NCI-H1694 treated with DMSO at 0.1 percent for 48 hours (cell line): ENCODE measurements at regions not wholly inside any gene's neighbourhood (a gene's known extent, or its start where the extent isn't known, plus 50 kb on each side); places are given as distances from the start of the nearest gene placed in this dataset.
"Not testable (repeated sequence)": the region's sequence is repeated elsewhere in the genome, so short reads cannot be mapped to it uniquely, and the experiment has no call there.

ENCODE experiments used
- DNase-seq: peaks from one replicate; lab custom pipeline; 2025; lab: John Stamatoyannopoulos, UW

DNA sequence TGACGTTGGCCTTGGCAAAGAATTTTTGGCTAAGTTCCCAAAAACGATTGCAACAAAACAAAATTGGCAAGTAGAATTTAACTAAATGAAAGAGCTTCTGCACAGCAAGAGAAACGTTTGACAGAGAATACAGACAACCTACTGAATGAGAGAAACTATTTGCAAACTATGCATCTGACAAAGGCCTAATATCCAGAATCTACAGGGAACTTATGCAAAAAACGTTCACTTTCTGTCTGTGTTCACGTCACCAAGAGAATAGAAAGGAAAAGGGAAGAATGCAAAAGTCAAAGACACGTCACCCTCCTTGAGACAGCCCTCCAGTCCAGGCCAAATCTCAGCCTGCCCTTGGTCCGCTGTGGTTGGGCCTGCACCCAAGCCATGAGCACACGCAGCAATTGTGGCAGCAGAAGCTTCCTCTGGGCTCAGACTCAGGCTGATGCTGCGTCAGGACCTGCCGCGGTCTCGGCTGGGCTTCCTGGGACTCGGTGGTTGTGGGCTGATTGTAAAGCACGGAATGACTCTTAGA, 106.6 kb upstream of the SAMD11 start:
- DNase-seq = not testable (repeated sequence)

GRCh38 chr1:817658-818617, 105.8 kb upstream of the SAMD11 start:
- not testable (repeated sequence) for DNase-seq

GRCh38 chr1:818618-819291, 105.0 kb upstream of the SAMD11 start:
- no peak for DNase-seq

DNA sequence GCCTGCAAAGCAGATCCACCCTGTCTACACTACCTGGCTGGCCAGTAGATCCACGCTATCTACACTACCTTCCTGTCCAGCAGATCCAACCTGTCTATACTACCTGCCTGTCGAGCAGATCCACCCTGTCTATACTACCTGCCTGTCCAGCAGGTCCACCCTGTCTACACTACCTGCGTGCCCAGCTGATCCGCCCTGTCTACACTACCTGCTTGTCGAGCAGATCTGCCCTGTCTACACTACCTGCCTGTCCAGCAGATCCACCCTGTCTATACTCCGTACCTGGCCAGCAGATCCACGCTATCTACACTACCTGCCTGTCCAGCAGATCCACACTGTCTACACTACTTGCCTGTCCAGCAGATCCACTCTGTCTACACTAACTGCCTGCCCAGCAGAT, 102.8 kb upstream of the SAMD11 start:
- DNase-seq = no peak

GRCh38 chr1:826808-827207, 96.9 kb upstream of the SAMD11 start:
- not testable (repeated sequence) for DNase-seq

- DNase-seq = peak; percentile 61
Measured at GRCh38 chr1:827211-828063, 96.3 kb upstream of the SAMD11 start.

- not testable (repeated sequence) for DNase-seq
Measured at GRCh38 chr1:829324-829723, 94.4 kb upstream of the SAMD11 start.

DNA sequence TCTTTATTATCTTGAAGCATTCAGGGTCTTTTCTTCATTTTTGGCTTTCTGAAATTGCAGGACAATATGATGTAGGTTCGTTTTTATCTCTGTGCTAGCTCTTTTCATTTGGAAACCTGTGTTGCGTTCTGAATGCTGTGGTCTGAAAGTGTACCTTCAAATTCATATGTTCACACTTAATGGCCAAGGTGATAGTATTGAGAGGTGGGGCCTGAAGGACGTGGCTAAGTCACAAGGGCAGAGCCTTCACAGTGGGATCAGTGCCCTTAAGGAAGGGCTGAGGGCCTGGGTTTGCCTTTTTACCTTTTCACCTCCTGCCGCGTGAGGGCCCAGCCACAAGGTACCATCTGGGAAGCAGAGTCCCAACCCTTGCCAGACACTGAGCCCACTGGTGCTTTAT, 93.8 kb upstream of the SAMD11 start:
- not testable (repeated sequence) for DNase-seq

GRCh38 chr1:830750-831149, 93.0 kb upstream of the SAMD11 start:
- not testable (repeated sequence) for DNase-seq

DNA sequence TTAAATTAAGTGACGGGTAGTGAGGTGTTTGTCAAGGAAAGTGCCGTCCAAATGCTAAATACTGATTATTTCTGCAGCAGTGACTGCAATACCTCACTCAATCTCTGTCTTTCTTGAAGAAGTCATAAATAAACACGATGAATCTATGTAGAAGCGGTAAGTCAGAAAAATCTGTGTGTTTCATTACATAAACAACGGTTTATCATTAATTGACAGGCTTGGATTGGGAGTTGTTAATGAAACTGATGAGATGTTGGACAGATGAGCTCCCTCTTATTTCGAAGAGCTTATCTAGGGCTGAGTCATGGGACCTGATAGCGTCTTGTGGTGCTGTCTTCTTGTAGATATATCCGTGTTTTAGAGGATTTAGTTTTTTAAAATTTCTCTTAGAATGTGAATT, 92.2 kb upstream of the SAMD11 start:
- no peak for DNase-seq

DNA sequence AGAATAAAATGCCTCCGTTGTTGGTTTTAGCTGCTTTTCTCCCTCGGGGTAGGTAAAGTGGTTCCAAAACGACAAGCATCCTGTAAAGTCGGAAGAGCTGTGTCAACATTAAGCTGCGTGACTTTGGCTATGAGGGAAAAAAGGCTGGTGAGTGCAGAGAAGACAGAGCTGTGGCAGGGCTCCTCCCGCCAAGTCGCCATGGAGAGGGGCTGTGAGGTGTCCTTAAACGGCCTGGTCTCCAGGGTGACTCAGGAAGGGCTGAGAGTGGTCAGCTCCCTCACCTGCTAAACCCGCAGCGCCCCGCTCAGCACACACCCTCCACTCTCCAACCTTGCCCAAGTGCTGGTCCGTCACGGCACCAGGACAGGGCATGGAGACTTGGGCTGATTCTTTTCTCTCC, 91.6 kb upstream of the SAMD11 start:
- no peak for DNase-seq

DNA sequence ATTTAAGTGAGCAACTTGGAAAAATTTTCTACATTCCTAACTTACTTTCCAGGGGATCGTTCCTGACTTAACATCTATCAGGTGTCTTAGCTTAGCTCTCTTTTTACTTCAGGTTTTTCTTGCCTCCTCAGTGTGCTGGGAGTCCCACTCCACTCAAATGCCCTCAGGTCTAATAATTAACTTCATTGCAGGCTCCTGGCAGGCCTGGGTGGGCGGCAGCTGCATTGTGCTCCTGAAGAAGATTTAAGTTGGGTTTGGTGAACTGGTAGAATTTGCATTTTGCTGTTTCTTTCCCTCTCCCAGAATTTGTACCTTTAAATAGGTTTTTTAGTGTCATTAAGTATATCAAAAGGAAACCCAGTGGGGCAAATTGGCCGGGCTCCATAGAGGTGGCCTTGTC, 90.5 kb upstream of the SAMD11 start:
- DNase-seq = not testable (repeated sequence)

- DNase-seq = not testable (repeated sequence)
Measured at GRCh38 chr1:835509-835908, 88.2 kb upstream of the SAMD11 start.

DNA sequence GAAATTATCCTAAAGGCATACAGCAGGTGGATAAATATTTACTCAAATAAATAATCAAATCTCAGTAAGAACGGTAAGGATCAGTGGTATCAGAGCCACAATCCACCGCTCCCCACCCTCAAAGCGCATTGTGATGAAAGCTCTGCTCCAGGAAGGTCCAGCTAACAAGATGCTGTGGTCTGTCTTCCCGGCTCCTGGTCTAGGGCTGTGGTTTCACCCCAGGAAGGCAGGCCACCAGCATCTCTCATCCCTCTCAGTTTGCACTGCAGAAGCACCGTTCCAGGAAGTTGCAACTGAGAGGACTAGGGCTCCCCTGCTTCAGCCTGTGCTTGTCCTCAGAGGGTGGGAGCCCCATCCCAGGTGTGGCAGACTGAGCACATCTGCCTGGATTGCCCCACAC, 86.1 kb upstream of the SAMD11 start:
- not testable (repeated sequence) for DNase-seq

- not testable (repeated sequence) for DNase-seq
Measured at GRCh38 chr1:838291-838690, 85.4 kb upstream of the SAMD11 start.

DNA sequence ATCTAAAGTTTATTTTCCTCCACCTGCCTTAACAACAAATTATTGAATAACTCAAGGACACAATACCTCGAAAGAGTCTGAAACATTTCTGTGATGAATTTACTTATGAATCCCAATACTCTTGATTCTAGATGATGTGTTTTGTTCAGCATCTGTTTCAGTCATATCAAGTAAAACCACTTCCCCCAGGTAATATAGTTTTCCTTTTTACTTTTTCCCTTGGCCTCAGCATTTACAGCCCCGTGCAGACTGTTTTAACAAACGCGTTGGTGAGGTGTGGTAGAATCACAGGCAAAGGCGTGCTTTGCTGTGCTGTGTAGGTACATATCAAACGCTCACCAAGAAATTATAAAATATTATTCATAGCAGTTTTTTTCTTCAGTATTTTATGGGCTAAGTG, 83.1 kb upstream of the SAMD11 start:
- not testable (repeated sequence) for DNase-seq

GRCh38 chr1:841671-842425, 81.9 kb upstream of the SAMD11 start:
- DNase-seq = not testable (repeated sequence)

DNA sequence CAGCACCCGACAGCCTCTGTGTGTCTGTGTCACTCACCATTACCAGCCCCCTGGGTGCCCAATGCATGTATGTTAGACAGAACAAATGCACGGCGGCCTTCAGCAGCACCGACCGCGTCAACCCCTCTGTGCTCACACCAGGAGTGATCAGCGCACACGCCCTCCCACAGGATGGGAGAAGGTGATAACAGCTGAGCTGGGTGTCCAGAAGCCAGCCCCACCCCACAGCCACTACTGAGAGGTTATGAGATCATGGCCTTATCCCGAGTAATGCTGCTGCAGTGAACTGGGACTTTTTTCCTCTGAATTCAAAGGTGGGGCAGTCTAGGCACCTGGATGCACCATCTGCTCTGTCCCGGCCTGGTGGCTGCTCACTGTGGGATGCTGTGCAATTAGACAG, 80.9 kb upstream of the SAMD11 start:
- DNase-seq = not testable (repeated sequence)

DNA sequence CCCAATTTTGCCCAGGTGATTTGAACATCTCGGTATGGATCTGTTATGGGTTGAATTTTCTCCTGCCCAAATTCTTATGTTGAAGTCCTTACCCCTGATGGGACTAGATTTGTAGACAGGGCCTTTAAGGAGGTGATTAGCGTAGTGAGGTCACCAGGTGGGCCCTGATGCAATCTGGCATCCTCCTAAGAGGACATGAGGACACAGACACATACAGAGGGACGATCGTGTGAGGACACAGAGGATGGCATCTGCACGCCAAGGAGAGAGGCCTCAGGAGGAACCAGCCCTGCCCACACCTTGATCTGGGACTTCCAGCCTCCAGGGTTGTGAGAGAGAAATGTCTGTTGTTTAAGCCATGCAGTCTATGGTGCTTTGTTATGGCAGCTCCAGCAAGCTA, 79.8 kb upstream of the SAMD11 start:
- DNase-seq = not testable (repeated sequence)

DNA sequence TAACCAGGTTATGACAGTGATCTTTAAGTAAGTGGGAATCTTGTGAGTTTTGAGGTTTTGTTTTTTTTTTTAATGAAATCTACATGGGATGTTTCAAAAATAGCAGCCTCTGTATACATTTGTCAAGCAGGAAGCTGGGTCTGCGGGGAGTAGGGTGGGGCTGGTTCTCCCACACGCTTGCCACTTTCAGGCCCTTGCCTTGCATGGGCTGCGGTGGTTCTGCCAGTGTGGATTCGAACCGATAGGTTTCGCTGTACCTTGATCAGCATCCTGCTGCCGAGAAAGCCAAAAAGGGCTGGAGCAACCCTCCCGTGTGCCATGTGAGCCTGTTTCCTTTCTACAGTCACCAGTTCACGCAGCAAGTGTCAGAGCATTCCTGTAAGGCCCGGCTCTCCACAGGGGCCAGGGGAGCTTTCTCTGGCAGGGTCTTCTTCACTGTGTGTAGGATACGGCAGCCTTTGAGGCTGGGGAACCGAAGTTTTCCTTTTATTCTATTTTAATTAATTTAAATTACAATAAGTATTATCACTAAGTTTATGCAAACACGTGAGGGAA, 79.2 kb upstream of the SAMD11 start:
- no peak for DNase-seq

- not testable (repeated sequence) for DNase-seq
Measured at GRCh38 chr1:845641-846040, 78.1 kb upstream of the SAMD11 start.
